GM06990 (cell line): ENCODE measurements at regions not wholly inside any gene's neighbourhood (a gene's known extent, or its start where the extent isn't known, plus 50 kb on each side); places are given as distances from the start of the nearest gene placed in this dataset.

Source experiments
- DNase-seq: peaks from one replicate; pipeline ENCODE4 v3.0.0-alpha.2; 2011; ENCODE audit not compliant: insufficient read length; ENCODE audit errors: extremely low read depth
- H3K27me3 ChIP-seq: replicated peaks from 2 replicates; pipeline ENCODE4 v1.6.0; 2011; ENCODE audit warnings: low read length; ENCODE audit not compliant: control insufficient read depth, insufficient read depth
- H3K36me3 ChIP-seq: 2 replicates; pipeline ENCODE4 v1.5.1; 2011; ENCODE audit warnings: low read length; ENCODE audit not compliant: control insufficient read depth, insufficient read depth
- H3K4me3 ChIP-seq: replicated peaks from 2 replicates; pipeline ENCODE4 v1.5.1; 2011; ENCODE audit warnings: low read depth, mild to moderate bottlenecking, control low read depth, low read length
- TF ChIP-seq, protein P1 (sequence below): IDR thresholded peaks from 2 replicates; pipeline ENCODE4 v1.5.1; 2011; ENCODE audit warnings: low read length, control low read depth, mild to moderate bottlenecking, inconsistent platforms; ENCODE audit not compliant: insufficient read depth, poor library complexity, severe bottlenecking

DNA sequence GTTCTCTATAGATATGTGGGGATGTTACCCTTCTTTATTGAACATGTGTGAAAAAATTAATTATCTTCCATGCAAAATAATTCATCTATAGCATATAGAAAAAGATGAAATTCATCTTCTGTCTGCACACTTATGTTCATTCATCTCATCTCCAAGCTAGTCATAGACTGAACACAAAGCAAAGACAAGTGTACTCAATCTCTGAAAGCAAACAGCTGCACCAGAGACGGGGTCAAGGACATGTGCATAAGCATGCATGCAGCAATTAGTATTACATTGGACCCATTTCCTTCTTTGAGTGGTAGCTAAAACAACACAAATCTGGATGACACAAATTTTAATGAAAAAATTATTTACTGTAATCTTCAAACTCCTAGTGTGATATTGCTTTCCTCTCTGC lies 547.0 kb upstream of the COX7C start:
- Histone ChIP-seq H3K36me3 (no peaks in the 10 kb centered on the region), H3K4me3 (no peak overlapping the region), H3K27me3 (no peaks in the 10 kb centered on the region)
- no peak for DNase-seq
- TF ChIP-seq, protein P1, sequence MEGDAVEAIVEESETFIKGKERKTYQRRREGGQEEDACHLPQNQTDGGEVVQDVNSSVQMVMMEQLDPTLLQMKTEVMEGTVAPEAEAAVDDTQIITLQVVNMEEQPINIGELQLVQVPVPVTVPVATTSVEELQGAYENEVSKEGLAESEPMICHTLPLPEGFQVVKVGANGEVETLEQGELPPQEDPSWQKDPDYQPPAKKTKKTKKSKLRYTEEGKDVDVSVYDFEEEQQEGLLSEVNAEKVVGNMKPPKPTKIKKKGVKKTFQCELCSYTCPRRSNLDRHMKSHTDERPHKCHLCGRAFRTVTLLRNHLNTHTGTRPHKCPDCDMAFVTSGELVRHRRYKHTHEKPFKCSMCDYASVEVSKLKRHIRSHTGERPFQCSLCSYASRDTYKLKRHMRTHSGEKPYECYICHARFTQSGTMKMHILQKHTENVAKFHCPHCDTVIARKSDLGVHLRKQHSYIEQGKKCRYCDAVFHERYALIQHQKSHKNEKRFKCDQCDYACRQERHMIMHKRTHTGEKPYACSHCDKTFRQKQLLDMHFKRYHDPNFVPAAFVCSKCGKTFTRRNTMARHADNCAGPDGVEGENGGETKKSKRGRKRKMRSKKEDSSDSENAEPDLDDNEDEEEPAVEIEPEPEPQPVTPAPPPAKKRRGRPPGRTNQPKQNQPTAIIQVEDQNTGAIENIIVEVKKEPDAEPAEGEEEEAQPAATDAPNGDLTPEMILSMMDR, result no peak

GRCh38 chr5:86074297-86074696 lies 543.4 kb upstream of the COX7C start:
- TF ChIP-seq, protein P1, result no peak
- Histone ChIP-seq H3K27me3 (no peaks in the 10 kb centered on the region), H3K36me3 (no peaks in the 10 kb centered on the region), H3K4me3 (no peak overlapping the region)
- no peak for DNase-seq

DNA sequence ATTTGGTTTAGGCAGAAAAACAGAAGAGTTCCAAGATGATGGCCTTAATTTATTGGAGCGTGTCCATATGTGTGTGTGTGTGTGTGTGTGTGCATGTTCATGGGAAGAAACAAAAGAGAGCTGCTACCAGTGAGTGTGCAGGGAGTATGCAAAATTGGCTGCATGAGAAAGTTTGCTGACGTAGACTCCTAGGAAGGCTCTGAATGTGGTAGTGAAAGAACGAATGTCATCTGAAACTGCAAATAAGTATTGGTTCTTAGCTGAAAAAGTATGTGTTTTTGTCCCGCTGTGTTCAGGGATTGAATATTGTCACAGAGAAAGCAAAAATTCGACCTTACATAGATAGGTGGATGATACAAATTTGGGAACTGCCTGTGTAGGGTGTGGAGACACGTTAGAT lies 542.6 kb upstream of the COX7C start:
- no peaks in the 10 kb centered on the region for H3K36me3 ChIP-seq
- no peaks in the 10 kb centered on the region for H3K27me3 ChIP-seq
- H3K4me3 ChIP-seq, result no peak overlapping the region
- TF ChIP-seq, protein P1, result no peak
- no peak for DNase-seq

DNA sequence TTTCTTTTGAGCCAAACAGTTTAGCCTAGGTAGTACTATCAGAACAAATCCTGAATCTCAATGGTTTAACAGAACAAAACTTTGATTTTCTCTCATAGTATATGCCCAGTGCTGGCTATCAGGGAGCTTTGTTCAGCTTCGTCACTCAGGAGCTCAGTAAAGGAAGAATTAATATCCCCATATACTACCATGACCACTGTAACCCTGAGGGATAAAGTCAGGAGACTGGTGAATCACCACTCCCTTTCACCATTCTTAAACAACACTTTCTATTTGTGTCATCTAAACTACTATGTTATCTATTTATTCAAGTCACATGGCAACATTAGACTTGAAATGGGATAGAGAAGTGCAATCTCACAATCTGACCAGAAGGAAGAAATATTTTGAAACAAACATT lies 522.6 kb upstream of the COX7C start:
- Histone ChIP-seq H3K27me3 (no peaks in the 10 kb centered on the region), H3K4me3 (no peak overlapping the region), H3K36me3 (no peaks in the 10 kb centered on the region)
- no peak for DNase-seq
- TF ChIP-seq, protein P1, result no peak

- TF ChIP-seq, protein P1, result no peak
- no peak for DNase-seq
- H3K4me3 ChIP-seq, result no peak overlapping the region
- H3K27me3 ChIP-seq, result no peaks in the 10 kb centered on the region
- no peaks in the 10 kb centered on the region for H3K36me3 ChIP-seq
These were observed 515.8 kb upstream of the COX7C start for GRCh38 chr5:86101966-86102365.

GRCh38 chr5:86108825-86109224 lies 508.9 kb upstream of the COX7C start:
- H3K36me3 ChIP-seq, result no peaks in the 10 kb centered on the region
- TF ChIP-seq, protein P1, result no peak
- H3K4me3 ChIP-seq, result no peak overlapping the region
- no peak for DNase-seq
- no peaks in the 10 kb centered on the region for H3K27me3 ChIP-seq
